GM04503 (cell line): ENCODE measurements at regions not wholly inside any gene's neighbourhood (a gene's known extent, or its start where the extent isn't known, plus 50 kb on each side); places are given as distances from the start of the nearest gene placed in this dataset.

ENCODE experiments used
- DNase-seq: peaks from one replicate; pipeline ENCODE4 v3.0.0-alpha.2; 2012; ENCODE audit warnings: low read depth

DNA sequence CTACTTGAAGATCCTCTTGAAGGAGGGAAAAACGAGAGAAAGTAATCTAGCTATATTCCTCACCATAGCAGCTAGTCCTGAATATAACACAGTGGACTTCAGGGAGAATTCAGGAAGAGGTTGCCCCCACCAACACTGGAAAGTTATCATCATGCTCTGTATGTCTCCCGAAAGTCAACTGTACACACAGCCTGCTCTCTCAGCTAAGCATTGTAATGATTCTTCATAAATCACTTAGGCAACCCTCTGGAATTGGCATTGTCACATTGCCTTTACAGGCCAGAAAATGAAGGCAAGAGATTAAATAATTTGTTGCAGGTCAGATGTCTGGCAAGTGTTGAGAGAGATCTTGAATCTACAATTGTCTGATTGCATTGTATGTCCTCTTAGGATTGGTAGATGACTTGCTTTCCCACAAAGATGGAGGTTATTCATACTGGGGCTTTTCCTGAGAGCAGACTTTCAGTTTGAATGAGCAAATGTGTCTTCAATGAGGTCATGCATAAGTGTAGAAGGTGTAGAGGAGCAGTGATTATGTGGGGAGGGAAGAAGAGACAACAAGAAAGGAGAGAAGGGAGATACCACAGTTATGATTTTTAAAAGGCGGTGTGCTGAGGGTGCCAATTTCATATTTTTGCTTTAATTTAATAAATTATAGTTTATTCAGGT lies 667.2 kb downstream of the DCDC2C start:
- DNase-seq, result no peak

DNA sequence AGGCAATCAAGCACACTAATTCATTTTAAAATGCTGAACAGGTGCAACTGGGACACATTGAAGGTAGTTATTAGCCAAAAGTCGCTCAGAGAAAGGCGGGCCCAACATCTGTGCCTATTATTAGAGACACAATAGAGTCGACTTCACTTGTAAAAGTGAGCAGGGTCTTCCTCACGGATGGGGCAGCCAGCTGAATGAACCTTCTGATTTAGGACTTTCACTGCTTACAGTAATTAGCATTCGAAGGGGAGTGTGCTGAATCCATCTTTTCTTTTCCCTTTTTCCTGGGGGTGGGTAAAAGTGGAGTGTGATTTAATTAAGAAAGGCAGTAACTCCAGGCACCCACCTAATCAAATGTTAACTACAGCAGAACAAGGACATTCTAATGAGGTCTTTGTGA lies 677.7 kb downstream of the DCDC2C start:
- DNase-seq, result no peak

DNA sequence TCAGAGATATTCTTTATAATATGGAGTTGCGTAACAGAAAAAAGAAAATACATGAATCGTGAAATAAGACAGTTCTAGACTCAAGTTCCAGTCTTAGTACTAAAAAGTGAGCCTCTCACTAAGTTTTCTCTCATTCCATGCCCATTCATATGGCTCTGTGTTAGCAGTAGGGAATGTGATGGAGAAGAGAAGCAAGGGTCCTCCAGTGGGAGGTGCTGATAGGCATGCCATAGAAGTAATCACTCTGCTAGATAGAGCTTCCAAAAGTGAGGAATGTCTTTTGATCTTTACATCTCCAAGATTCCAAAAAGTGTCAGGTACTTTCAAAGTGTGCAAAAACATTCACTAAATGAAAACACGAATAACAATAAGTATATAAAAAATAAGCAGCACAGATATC lies 678.4 kb downstream of the DCDC2C start:
- DNase-seq, result no peak

DNA sequence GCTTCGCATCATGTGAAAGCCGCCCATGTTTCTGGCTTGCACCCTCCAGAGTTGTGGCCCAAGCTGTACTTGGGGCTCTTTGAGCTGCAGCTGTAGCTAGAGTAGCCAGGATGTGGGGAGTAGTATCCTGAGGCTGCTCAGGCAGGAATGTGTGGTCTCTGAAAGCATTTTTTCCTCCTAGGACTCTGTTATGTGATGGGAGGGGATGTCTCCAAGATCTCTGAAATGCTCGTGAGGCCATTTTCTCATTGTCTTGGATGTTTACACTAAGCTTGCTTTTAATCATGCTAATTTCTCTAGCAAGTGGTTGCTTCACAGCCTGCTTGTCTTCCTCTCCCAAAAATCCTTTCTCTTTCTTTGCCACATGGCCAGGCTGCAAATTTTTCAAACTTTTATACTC lies 687.6 kb downstream of the DCDC2C start:
- no peak for DNase-seq

DNA sequence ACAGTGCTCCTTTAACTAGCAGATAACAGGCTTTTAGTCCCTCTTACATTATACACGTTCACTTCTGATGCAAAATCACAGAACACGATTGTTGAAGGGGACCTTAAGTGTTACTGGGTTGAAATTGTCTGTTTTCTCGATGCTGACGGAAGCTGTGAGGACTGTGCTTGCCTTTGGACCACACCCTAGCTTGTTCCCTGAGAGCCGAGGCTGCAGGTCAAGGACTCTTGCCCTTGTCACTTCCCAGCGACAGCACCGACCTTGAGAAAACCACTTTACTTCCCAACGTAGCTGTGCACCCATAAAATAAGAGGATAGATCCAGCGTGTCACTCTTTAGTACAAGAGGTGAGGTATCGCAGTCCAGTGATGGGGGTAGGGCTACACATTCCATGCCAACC lies 701.0 kb downstream of the DCDC2C start:
- no peak for DNase-seq

DNA sequence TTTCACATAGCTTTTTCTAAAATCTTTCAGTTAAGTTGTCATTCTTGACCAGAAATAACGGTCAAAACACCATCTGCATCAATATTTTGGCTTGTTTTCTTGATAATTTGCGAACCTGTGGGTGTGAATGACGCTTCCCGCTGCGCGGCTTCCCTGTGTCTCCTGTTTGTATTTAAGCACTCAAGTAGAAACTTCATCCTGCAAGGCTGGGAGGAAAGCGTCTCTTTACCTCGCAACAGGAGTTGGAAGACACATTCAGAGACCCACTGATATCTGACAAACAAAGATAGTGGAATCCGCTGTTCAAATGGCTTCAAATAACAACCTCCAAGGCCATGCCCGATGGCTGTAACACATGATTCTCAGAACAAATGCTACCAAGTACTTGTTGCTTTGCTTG lies 704.9 kb downstream of the DCDC2C start:
- DNase-seq, result no peak

DNA sequence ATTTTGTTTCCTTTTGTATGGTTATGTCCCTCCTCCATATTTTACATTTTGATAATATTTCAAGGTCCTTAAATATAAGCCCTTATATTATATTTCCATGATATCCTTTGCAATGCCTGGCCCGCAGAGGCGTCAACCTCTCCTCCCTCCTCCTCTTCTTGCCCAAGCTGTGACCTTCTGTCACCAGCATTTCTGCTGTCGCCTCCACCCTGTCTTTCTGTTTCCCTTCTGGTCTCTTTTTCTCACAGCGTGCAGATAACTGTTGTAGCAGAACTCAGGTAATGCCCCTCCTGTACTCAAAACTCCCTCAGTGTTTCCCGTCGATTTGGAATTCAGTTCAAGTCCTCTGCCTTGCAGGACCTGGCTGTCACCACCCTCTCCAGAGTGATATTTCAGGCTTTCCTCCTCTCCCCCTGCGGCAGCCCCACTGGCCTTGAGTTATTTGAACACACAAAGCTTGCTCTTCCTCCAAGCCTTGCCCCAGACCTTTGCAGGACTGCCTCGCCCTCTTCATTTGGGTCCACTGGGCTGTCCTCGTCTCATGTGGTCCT lies 709.3 kb downstream of the DCDC2C start:
- DNase-seq, result no peak

DNA sequence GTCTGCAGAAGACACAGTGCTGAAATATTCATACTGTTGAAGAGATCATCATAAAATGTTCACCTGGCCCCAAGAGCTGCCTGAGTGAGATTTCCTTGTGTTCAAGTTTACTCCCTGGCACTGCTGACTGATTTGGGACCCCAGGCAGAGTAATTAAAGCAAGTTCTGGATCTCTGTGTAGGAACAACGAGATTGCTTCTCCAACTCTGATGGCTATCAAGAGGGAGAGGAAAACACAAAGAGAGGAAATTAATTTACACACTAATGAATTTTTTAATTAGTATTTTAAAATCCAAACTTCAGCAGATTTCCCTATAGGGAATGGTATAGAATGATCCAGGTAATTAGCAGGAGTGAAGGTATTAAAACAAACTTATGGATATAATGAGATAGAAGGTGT lies 711.8 kb downstream of the DCDC2C start:
- no peak for DNase-seq

DNA sequence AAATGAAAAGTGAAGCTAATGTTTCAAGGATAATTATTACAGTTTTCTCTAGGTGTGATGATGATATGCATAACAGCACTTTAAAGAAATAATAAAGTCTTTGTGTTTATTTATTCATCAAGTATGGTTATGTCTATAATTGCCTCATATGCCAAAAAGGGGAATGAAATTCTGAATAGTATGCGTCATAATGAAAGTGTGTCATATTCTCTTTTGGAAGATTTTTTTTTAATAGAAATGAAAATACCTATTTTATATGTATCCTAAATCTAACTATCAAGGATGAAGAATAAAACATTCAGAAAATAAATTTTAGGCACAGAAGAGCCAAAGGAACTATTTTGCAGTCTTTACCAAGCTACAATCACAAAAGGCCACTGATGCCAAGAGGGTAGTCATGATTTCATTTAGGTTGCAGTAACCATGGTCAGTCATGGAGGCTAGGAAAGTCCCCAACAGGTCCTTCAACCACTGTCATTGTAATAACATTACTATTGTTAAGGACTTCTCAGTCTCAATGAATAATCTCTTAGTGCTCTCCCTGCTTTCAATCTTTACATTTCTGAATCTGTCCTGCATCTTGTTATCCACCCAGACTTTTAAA lies 712.5 kb downstream of the DCDC2C start:
- no peak for DNase-seq

DNA sequence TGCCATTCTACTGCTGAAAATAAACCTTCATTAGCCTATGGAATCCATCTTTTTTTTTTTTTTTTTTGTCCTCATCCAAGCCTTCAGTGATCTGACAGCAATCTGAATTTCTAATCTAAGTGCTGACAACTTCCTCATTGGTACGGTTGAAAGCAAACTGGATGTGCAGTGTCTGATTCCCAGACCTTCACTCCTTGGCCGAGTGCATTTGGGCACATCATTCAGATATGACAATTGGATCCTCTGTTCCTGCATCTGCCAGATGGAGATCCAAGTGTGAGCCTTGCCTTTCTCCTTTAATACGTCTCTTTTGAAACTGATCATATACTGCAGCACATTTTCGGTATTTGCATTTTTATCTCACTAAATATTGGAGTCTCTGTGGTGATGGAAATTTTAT lies 713.1 kb downstream of the DCDC2C start:
- DNase-seq, result no peak

DNA sequence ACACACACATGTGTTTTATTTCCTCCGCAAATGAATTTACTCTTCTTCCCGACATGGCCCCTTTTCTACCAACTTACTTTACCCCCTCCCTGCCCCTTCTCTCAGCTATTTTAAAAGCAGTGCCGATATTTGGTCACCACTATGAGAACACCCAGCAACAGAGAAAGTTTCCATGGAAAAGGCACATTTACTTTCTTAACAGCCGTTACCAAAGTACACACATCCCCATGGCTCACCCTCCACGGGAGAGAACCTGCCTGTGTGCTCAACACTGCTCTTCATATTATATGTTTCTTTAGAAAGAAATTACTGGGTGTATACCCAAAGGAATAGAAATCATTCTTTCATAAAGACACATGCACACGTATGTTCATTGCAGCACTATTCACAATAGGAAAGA lies 714.4 kb downstream of the DCDC2C start:
- DNase-seq, result no peak

DNA sequence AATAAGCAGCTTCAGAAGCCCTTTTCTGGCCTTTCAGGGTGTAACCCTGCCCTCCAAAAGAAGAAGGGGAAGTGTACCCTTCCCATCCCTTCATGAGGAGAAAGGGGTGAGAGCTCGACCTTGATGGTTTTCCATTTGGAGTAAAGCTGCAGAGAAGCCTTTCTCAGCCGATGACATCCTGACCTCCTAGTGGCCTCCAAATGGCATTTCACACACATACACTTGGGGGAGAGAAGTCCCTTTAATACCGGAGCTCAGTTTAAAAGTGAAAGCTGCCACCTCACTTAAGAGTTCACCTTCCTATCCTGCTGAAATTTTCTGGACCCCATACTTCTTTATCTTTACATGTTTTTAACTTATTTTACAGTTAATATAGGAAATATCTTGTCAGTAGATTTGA lies 716.7 kb downstream of the DCDC2C start:
- no peak for DNase-seq

DNA sequence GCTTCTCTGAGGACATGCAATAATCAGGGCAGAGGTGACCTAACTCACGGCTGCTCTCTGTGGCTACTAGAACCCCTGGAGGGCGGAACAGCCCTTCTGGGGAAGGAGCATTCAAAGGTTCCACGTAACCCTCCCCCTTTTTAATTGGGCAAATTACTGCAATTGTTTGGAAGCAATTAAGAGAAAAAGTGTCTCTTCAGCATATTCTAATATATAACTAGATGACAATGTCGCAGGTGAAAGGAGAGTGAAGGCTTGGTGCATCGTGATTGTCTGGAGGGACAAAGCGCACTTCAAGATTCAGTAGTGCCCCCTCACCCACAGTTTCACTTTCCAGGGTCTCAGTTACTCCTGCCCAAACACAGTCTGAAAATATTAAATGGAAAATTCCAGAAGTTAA lies 720.8 kb downstream of the DCDC2C start:
- no peak for DNase-seq

DNA sequence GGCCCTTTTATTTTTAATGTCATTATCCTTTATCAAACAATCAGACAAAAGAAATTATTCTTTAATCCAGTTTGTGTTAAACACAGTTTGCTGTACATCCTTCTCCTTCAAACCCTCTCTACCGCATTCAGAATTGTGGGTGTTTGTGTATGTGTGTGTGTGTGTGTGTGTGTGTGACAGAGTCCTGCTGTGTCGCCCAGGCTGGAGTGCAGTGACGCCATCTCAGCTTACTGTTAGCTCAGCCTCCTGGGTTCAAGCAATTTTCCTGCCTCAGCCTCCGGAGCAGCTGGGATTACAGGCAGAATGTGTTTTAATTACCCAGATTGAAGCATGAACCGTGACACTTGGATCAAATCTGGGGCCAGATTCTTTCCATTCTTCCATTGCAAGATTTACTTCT lies 723.7 kb downstream of the DCDC2C start:
- DNase-seq, result no peak

DNA sequence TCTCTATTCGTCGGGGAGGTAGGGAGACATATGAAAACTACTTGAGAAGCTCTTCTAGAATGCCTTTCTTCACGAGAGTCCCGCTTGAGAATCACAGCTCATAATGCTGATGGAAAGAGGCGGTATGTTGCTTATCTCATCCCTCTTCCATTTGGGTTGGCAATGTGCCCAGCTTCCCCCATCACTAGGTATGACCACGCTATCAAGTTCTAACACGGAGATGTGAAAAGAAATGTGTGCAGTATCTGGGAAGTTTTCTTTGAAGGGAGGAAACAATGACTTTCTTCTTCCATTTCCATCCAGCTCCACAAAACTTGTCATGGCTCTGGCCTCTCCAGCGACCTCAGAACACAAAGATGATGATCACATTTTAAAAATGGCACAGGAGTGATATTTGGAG lies 742.4 kb downstream of the DCDC2C start:
- DNase-seq, result no peak

DNA sequence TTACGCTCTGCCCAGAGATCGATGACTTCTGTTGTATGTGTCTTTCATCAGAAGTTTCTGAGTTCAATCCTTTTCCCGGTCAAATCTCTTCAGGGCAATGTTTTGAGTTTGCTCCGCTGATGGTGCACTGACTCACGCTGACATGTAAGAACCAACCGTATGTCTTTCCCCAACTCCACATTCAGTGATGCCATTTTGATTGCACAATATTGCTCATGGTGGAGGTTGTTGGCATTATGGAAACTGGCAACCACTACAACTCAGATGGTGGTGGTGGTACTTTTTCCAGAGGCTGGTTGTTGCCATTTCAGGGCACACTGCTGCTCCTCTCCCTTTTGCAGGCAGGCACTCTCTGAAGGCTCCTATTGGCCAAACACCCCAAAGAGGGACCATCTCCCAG lies 751.5 kb downstream of the DCDC2C start:
- no peak for DNase-seq

DNA sequence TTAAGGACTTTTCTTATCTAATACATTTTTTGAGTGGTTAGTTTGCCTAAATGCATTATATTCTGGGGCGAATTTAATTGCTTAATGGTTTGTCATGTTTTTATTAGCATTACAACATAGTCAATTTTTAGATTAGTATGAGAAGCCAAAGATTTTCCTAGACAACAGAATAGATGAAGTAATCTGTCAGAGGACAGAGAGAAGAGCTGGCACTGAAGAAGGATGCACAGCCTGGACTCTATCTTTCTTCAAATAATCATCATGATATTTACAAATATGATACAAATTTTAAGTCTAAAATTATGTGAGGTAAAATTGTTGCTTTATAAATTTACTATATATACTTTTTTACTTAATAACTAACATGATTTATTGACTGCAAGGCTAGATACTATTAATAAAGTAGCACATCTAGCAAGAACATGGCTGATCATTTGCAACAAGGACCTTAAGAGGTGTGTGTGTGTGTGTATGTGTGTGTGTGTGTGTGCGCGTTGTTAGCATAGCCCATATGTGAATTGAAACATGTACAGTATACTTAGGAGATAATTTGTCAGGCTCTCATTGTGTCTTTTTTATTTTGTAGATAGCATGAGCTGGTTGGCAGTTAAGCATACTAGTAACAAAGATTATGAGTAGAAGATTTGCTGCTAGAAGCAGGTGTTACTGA lies 752.2 kb downstream of the DCDC2C start:
- no peak for DNase-seq

DNA sequence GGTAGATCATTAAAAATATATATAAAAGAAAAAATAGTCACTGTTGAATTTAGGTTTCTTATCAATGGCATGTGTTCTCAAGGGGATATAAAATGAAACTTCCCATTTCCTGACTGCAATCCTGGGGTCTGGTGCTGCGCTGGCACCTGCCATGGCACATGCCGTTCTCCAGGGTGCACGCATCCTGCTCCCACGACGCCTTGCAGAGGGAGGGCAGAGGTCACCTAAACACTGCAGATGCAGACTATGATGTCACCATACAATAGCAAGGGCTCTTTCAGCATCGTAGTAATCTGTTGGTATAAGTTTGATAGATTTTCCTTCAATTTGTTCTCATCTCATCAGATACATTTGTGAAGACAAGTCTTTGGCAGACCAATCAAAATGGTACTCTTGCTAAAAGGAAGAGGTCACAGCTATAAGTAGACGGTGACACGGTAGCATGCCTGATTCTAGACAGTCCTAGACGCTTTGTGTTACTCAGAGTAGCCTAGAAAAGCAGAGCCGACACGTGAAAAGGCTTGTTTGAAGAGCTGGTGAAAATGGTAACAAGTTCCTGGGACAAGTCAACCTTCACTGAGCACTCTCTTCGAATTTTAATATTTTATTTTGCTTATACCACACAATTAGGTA lies 761.4 kb downstream of the DCDC2C start:
- DNase-seq, result no peak

DNA sequence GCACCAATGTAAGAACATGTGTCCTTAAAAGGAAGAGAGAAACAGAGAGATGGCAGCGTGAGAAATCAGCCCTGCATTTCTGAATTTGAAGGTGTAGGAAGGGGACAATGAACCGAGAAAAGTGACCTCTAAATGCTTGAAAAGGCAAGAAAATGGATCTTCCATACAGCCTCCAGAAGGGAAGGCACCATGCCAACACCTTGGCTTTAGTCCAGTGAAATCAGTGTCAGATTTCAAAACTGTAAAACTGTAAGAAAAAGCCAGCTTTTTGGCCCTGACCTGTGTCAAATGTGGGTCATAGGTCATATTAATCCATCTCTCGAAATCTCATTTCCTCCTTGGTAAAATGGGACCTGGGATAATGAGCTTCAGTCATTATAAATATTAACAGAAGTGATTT lies 762.3 kb downstream of the DCDC2C start:
- DNase-seq, result no peak

DNA sequence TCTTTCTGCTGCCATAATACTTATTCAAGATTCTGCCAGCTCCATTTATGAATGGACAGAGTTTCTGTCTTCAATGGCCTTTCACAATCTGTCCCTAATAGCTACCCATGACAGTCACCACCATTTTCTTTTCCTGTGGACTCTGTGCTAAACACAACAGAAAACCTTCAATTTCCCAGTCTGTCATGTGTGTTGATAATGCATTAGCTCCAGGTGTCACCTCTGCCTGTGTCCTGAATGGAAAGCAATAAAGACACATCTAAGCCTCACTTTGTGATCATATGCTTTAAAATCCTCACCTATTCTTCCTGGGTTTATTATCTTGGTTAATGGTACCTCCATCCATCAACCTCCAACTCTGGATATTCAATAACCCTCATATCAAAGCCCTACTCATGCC lies 772.2 kb downstream of the DCDC2C start:
- DNase-seq, result no peak

DNA sequence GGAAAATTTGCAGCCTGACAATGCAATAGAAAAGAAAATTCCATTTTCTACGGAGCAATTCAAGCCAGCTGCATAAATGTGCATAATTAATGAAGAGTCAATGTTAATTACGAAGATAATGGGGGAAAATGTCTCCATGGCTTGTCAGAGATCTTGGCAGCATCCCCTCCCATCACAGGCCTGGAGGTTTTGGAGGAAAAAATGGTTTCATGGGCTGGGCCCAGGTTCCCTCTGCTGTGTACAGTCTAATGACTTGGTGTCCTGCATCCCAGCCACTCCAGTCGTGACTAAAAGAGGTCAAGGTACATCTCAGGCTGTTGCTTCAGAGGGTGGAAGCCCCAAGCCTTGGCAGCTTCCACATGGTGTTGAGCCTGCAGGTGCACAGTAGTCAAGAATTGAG lies 779.7 kb downstream of the DCDC2C start:
- no peak for DNase-seq

DNA sequence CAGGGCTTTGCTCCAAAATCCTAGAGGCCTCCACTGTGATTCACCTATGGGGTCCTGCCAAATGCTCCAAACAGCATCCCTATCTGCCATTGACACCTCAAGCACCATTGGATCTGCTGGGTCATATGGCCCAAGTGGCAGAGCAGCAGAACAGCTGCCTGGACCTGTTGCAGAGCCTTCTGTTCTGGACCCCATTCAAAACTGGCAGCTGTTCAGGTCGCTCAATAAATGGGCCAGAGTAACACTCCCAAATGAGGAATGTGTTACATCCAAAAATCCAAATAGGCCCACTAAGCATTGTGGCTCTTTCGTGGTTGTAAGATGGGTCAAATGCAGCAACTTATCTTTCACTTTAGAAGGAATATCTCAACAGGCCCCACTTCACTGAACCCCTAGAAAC lies 783.6 kb downstream of the DCDC2C start:
- DNase-seq, result no peak
